IMR-90 (cell line): ENCODE measurements at regions not wholly inside any gene's neighbourhood (a gene's known extent, or its start where the extent isn't known, plus 50 kb on each side); places are given as distances from the start of the nearest gene placed in this dataset.
A peak's percentile ranks its signal among the peaks of the same experiment; 100 is the strongest.

Source experiments
- ATAC-seq: fragments of 200-7000 bp; cut with Tn5 transposase; 2 replicates; pipeline ENCODE4 v1.9.1; 2020; ENCODE audit warnings: low read depth, mild to moderate bottlenecking, moderate library complexity
- BruUV-seq: library from RNA; stranded (reverse); fragments of 400-500 nt; replicated peaks from 2 replicates; lab custom pipeline; 2021; lab: Mats Ljungman, UMichigan
- CTCF ChIA-PET: fragments of 300-600 bp; formaldehyde crosslinking; extraction: SDS; loops from one replicate; lab custom pipeline; 2021; ENCODE audit warnings: antibody characterized with exemption; lab: Yijun Ruan, JAX
- POLR2A ChIA-PET: fragments of 300-600 bp; sonication (Branson Sonifier 250); formaldehyde crosslinking; loops from one replicate; lab custom pipeline; 2022; ENCODE audit warnings: antibody characterized with exemption; ENCODE audit not compliant: unreplicated experiment; lab: Charles Lee
- DNase-seq: peaks from one replicate; pipeline ENCODE4 v3.0.0; 2013
- H2AFZ ChIP-seq: replicated peaks from 2 replicates; pipeline ENCODE3; 2013; ENCODE audit warnings: low read length, mild to moderate bottlenecking; ENCODE audit not compliant: poor library complexity
- H2AK5ac ChIP-seq: 2 replicates; pipeline ENCODE4 v1.6.1; 2013; ENCODE audit warnings: low read depth, low read length, inconsistent platforms
- H2AK9ac ChIP-seq: replicated peaks from 2 replicates; pipeline ENCODE3; 2013; ENCODE audit warnings: mild to moderate bottlenecking, low read depth, low read length, moderate library complexity; ENCODE audit not compliant: poor library complexity
- H2BK120ac ChIP-seq: 2 replicates; pipeline ENCODE4 v1.6.1; 2013; ENCODE audit warnings: low read depth, low read length, inconsistent platforms
- H2BK15ac ChIP-seq: 3 replicates; pipeline ENCODE4 v1.6.1; 2013; ENCODE audit warnings: low read depth, low read length, inconsistent platforms
- H2BK20ac ChIP-seq: 2 replicates; pipeline ENCODE4 v1.6.1; 2013; ENCODE audit warnings: low read depth, mild to moderate bottlenecking, inconsistent platforms, low read length, moderate library complexity
- H2BK5ac ChIP-seq: 2 replicates; pipeline ENCODE4 v1.6.1; 2013; ENCODE audit warnings: mild to moderate bottlenecking, low read depth, low read length, inconsistent platforms; ENCODE audit not compliant: poor library complexity, severe bottlenecking
- H3K14ac ChIP-seq: replicated peaks from 2 replicates; pipeline ENCODE4 v1.6.1; 2013; ENCODE audit warnings: low read depth, low read length, inconsistent platforms
- H3K18ac ChIP-seq: 2 replicates; pipeline ENCODE4 v1.6.1; 2013; ENCODE audit warnings: low read depth, low read length, control low read depth
- H3K23ac ChIP-seq: 2 replicates; pipeline ENCODE4 v1.6.1; 2013; ENCODE audit warnings: low read depth, low read length, inconsistent platforms
- H3K27ac ChIP-seq: 2 replicates; pipeline ENCODE4 v1.5.1; 2013; ENCODE audit warnings: mild to moderate bottlenecking, control low read depth, low read length; ENCODE audit not compliant: insufficient read depth
- H3K27me3 ChIP-seq: 2 replicates; pipeline ENCODE4 v1.6.1; 2013; ENCODE audit warnings: low read length; ENCODE audit not compliant: control insufficient read depth, insufficient read depth
- H3K36me3 ChIP-seq: 2 replicates; pipeline ENCODE4 v1.6.1; 2013; ENCODE audit warnings: low read length, mixed read lengths; ENCODE audit not compliant: control insufficient read depth, insufficient read depth
- H3K4ac ChIP-seq: 2 replicates; pipeline ENCODE4 v1.6.1; 2013; ENCODE audit warnings: low read depth, low read length, inconsistent platforms
- H3K4me1 ChIP-seq: 2 replicates; pipeline ENCODE4 v1.6.1; 2013; ENCODE audit warnings: low read length, mixed read lengths; ENCODE audit not compliant: control insufficient read depth, insufficient read depth
- H3K4me2 ChIP-seq: 2 replicates; pipeline ENCODE4 v1.6.1; 2013; ENCODE audit warnings: low read depth, mild to moderate bottlenecking, control low read depth, low read length, moderate library complexity
- H3K4me3 ChIP-seq: 2 replicates; pipeline ENCODE4 v1.5.1; 2013; ENCODE audit warnings: low read depth, mild to moderate bottlenecking, control low read depth, low read length, moderate library complexity; ENCODE audit not compliant: insufficient read depth
- H3K56ac ChIP-seq: 2 replicates; pipeline ENCODE4 v1.6.1; 2013; ENCODE audit warnings: low read length, inconsistent platforms; ENCODE audit not compliant: insufficient read depth; ENCODE audit errors: extremely low read depth
- H3K79me1 ChIP-seq, 2 experiments: 2 replicates each; pipeline ENCODE4 v1.6.1; 2013; ENCODE audit warnings: low read length in 2 of 2, inconsistent platforms in 1 of 2, low read depth in 1 of 2
- H3K9ac ChIP-seq: 2 replicates; pipeline ENCODE4 v1.6.1; 2013; ENCODE audit warnings: low read depth, low read length, control low read depth
- H3K9me1 ChIP-seq: 2 replicates; pipeline ENCODE4 v1.6.1; 2013; ENCODE audit warnings: low read length, inconsistent platforms; ENCODE audit not compliant: insufficient read depth
- H3K9me3 ChIP-seq: 2 replicates; pipeline ENCODE4 v1.6.1; 2013; ENCODE audit warnings: low read length; ENCODE audit not compliant: control insufficient read depth, insufficient read depth
- H4K20me1 ChIP-seq: 2 replicates; pipeline ENCODE4 v1.6.1; 2013; ENCODE audit warnings: low read length, inconsistent platforms; ENCODE audit not compliant: insufficient read depth
- H4K5ac ChIP-seq: 2 replicates; pipeline ENCODE4 v1.6.1; 2013; ENCODE audit warnings: mild to moderate bottlenecking, low read depth, low read length, control low read depth
- H4K8ac ChIP-seq, 2 experiments: 2 replicates each; pipeline ENCODE4 v1.6.1; 2013; ENCODE audit warnings: low read depth in 2 of 2, low read length in 2 of 2, control low read depth in 1 of 2, inconsistent platforms in 1 of 2
- H4K91ac ChIP-seq: 2 replicates; pipeline ENCODE4 v1.6.1; 2013; ENCODE audit warnings: low read depth, low read length, inconsistent platforms; ENCODE audit not compliant: insufficient read depth
- MAZ ChIP-seq: IDR thresholded peaks from 2 replicates; pipeline ENCODE4 v1.6.1; 2012; ENCODE audit warnings: low read depth, mild to moderate bottlenecking, low read length, improper control_type of control experiment, moderate library complexity, borderline replicate concordance
- NFE2L2 ChIP-seq: fragments of 150-350 bp; IDR thresholded peaks from 2 replicates; pipeline ENCODE4 v1.6.1; 2016; ENCODE audit warnings: low read depth, mild to moderate bottlenecking, low read length
- WGBS, 2 experiments: methylation state at CpG; one replicate each; pipeline versions ENCODE4 v1.1.5 to v1.1.7; 2013; ENCODE audit warnings: missing lambda C conversion rate in 2 of 2; ENCODE audit not compliant: insufficient read length in 1 of 2; ENCODE audit errors: extremely low coverage in 2 of 2; 5-methylcytosine and 5-hydroxymethylcytosine counted together
- dilution Hi-C: fragments of 300-500 bp; cut with HindIII; formaldehyde crosslinking; loops from one replicate; pipeline ENCODE4 v1.14.3; 2018; ENCODE audit warnings: low sequenced_read_pairs; ENCODE audit not compliant: unreplicated experiment
- in situ Hi-C: fragments of 300-500 bp; cut with MboI; formaldehyde crosslinking; loops from 3 replicates; pipeline ENCODE4 v1.14.3; 2019; ENCODE audit warnings: low sequenced_read_pairs, inconsistent platforms, mixed read lengths
- intact Hi-C: fragments of 100-400 bp; cut with micrococcal nuclease; formaldehyde crosslinking; loops from 2 replicates; pipeline ENCODE4 v1.10.0; 2022

- H3K56ac ChIP-seq: no peak overlapping the region
- no peak for ATAC-seq
- intact Hi-C loops (loop anchor here (2.0 to 10.0 kb wide), 2 partner anchors 270 to 822 kb away; no protein-coding TSS in a partner anchor), dilution Hi-C loops (no loop called here), in situ Hi-C loops (loop anchor here (10.0 kb wide), 1 partner anchor 992 kb away; no protein-coding TSS in a partner anchor)
- no peak overlapping the region for H4K5ac ChIP-seq
- H3K27ac ChIP-seq: no peak overlapping the region
- H4K20me1 ChIP-seq: no peaks in the 10 kb centered on the region
- no peaks in the 10 kb centered on the region for H3K4me1 ChIP-seq
- no peak overlapping the region for H4K8ac ChIP-seq
- no CpG with 5 or more reads among the region's 3 CpGs for WGBS, 2 experiments
- no peak overlapping the region for H3K4ac ChIP-seq
- H4K91ac ChIP-seq: no peak overlapping the region
- H3K27me3 ChIP-seq: no peaks in the 10 kb centered on the region; the same call in 1 of the 2 replicates
- no peak overlapping the region for H2BK5ac ChIP-seq
- no peak overlapping the region for H3K9ac ChIP-seq
- no peak overlapping the region for H2BK120ac ChIP-seq
- H3K14ac ChIP-seq: no peak overlapping the region
- no peaks in the 10 kb centered on the region for H3K9me1 ChIP-seq
- H2AK9ac ChIP-seq: peak overlapping the region; percentile 1
- no peaks in the 10 kb centered on the region for H3K36me3 ChIP-seq
- BruUV-seq: no TSS peak
- peak; percentile 10 for DNase-seq
- no peak overlapping the region for H3K23ac ChIP-seq
- TF ChIP-seq NFE2L2: no peak
- no peak for TF ChIP-seq MAZ
- peaks cover 14% of the 10 kb centered on the region for H3K9me3 ChIP-seq
- no peaks in the 10 kb centered on the region for H3K79me1 ChIP-seq
- H2BK15ac ChIP-seq: no peak overlapping the region
- ChIA-PET CTCF (interaction anchor here (1.1 to 3.5 kb wide), 2 partner anchors 10 to 999 kb away, joined by 6 to 15 read pairs; no protein-coding TSS in a partner anchor), POLR2A (no interaction called here)
- H2AK5ac ChIP-seq: no peak overlapping the region
- no peak overlapping the region for H3K4me2 ChIP-seq
- no peak overlapping the region for H3K18ac ChIP-seq
- H2AFZ ChIP-seq: peak overlapping the region; percentile 43
- no peak overlapping the region for H3K4me3 ChIP-seq
- no peak overlapping the region for H2BK20ac ChIP-seq
These were observed 274.4 kb downstream of the C11orf87 start for GRCh38 chr11:109696191-109696897.
